Upper lobe of left lung (tissue), 6 donors: ENCODE measurements at regions not wholly inside any gene's neighbourhood (a gene's known extent, or its start where the extent isn't known, plus 50 kb on each side); places are given as distances from the start of the nearest gene placed in this dataset.
A peak's percentile ranks its signal among the peaks of the same experiment; 100 is the strongest.

Experiments used
- ATAC-seq, 2 donors: fragments of 200-7000 bp; cut with Tn5 transposase; one replicate each; pipeline ENCODE4 v1.9.1; 2022; ENCODE audit warnings: mild to moderate bottlenecking in 2 of 2, moderate library complexity in 2 of 2; ENCODE audit not compliant: low FRiP score in 2 of 2
- DNase-seq, 2 donors: peaks; one replicate each; pipeline ENCODE4 v3.0.0-alpha.2; 2019 to 2020
- H3K27ac ChIP-seq, 4 donors: fragments of 200-600 bp; sonication (generic); one replicate each; pipeline ENCODE4 v1.5.1; 2016 to 2019
- H3K27me3 ChIP-seq, 4 donors: fragments of 200-600 bp; sonication (generic); one replicate each; pipeline ENCODE4 v1.5.1; 2017 to 2019
- H3K36me3 ChIP-seq, 4 donors: fragments of 200-600 bp; sonication (generic); one replicate each; pipeline ENCODE4 v1.5.1; 2016 to 2019
- H3K4me1 ChIP-seq, 4 donors: fragments of 200-600 bp; sonication (generic); one replicate each; pipeline ENCODE4 v1.5.1; 2018 to 2019
- H3K4me3 ChIP-seq, 4 donors: fragments of 200-600 bp; sonication (generic); one replicate each; pipeline ENCODE4 v1.5.1; 2017 to 2019; ENCODE audit warnings: mild to moderate bottlenecking in 2 of 4, moderate library complexity in 1 of 4
- H3K9me3 ChIP-seq, 4 donors: fragments of 200-600 bp; sonication (generic); one replicate each; pipeline ENCODE4 v1.5.1; 2018 to 2019
- EP300 ChIP-seq, 4 donors: sonication (generic); formaldehyde crosslinking; IDR thresholded peaks; one replicate each; pipeline ENCODE4 v1.5.1; 2017; ENCODE audit warnings: antibody characterized with exemption in 4 of 4, control low read depth in 2 of 4
- POLR2A ChIP-seq, 4 donors: fragments of 450-650 bp; IDR thresholded peaks; one replicate each; pipeline ENCODE4 v1.5.1; 2016 to 2017; ENCODE audit warnings: antibody characterized with exemption in 4 of 4, mild to moderate bottlenecking in 2 of 4
- POLR2AphosphoS5 ChIP-seq, 2 donors: sonication (generic); formaldehyde crosslinking; IDR thresholded peaks; one replicate each; pipeline ENCODE4 v1.5.1; 2017; ENCODE audit warnings: antibody characterized with exemption in 2 of 2
- WGBS, 2 donors: methylation state at CpG; one replicate each; pipeline ENCODE4 v1.1.5; 2017 to 2018; 5-methylcytosine and 5-hydroxymethylcytosine counted together
- TF ChIP-seq, protein P1 (sequence below), 6 experiments: fragments of 450-650 bp in 4 of 6; fragments of 200-600 bp in 2 of 6; sonication (generic) in 2 of 6; IDR thresholded peaks; one replicate each; pipeline ENCODE4 v1.5.1; 2016 to 2019; ENCODE audit warnings: antibody characterized with exemption in 6 of 6
- donor health status: DM: no; HTN: no; CAD: no; lungs with moderate emphysema.
- donor health status: DM: no; HTN: yes; CAD: no; lungs with severe emphysema.

- TF ChIP-seq, protein P1, sequence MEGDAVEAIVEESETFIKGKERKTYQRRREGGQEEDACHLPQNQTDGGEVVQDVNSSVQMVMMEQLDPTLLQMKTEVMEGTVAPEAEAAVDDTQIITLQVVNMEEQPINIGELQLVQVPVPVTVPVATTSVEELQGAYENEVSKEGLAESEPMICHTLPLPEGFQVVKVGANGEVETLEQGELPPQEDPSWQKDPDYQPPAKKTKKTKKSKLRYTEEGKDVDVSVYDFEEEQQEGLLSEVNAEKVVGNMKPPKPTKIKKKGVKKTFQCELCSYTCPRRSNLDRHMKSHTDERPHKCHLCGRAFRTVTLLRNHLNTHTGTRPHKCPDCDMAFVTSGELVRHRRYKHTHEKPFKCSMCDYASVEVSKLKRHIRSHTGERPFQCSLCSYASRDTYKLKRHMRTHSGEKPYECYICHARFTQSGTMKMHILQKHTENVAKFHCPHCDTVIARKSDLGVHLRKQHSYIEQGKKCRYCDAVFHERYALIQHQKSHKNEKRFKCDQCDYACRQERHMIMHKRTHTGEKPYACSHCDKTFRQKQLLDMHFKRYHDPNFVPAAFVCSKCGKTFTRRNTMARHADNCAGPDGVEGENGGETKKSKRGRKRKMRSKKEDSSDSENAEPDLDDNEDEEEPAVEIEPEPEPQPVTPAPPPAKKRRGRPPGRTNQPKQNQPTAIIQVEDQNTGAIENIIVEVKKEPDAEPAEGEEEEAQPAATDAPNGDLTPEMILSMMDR (IDR thresholded peaks at IDR 0.05) = no peak
- TF ChIP-seq POLR2AphosphoS5 (IDR thresholded peaks at IDR 0.05) (no peak), EP300 (IDR thresholded peaks at IDR 0.05) (no peak), POLR2A (IDR thresholded peaks at IDR 0.05) (no peak)
- no peak for ATAC-seq
- no peaks in the 10 kb centered on the region for H3K4me1 ChIP-seq
- H3K27ac ChIP-seq = no peak overlapping the region
- DNase-seq = no peak
- no peak overlapping the region for H3K4me3 ChIP-seq
- WGBS, 2 donors = 80 to 81% methylated on average over 2 of the region's 2 CpGs
- H3K36me3 ChIP-seq = no peaks in the 10 kb centered on the region
- no peaks in the 10 kb centered on the region for H3K9me3 ChIP-seq
- no peaks in the 10 kb centered on the region for H3K27me3 ChIP-seq
These were observed 142.2 kb upstream of the HABP2 start for GRCh38 chr10:113410618-113411017.

- Histone ChIP-seq H3K4me3 (no peak overlapping the region), H3K36me3 (no peaks in the 10 kb centered on the region), H3K4me1 (no peaks in the 10 kb centered on the region), H3K27ac (no peak overlapping the region), H3K9me3 (no peaks in the 10 kb centered on the region), H3K27me3 (no peaks in the 10 kb centered on the region)
- DNase-seq (no peak), ATAC-seq (no peak)
- TF ChIP-seq POLR2A (IDR thresholded peaks at IDR 0.05) (no peak), EP300 (IDR thresholded peaks at IDR 0.05) (no peak), POLR2AphosphoS5 (IDR thresholded peaks at IDR 0.05) (no peak)
- TF ChIP-seq, protein P1 (IDR thresholded peaks at IDR 0.05) = no peak
- WGBS, 2 donors = 33 to 47% methylated on average over 5 of the region's 5 CpGs
These were observed 141.4 kb upstream of the HABP2 start for GRCh38 chr10:113411456-113411855.

DNA sequence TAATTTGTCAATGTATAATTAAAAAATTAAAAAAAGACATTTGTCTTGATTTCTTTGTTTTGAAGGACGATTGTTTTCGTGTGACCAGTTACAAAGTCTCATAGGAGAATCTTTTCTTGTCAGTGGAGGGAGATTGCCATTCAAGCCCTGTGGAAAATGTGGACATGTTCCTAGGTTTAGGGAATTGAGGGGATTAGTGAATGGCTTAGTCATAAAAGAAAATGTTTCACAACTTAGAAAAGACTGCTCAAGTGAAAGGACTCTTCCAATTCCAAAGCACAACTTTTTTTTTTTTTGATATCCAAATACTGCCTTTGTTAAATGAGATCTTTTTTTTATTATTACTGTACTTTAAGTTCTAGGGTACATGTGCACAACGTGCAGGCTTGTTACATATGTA, 140.7 kb upstream of the HABP2 start:
- no peaks in the 10 kb centered on the region for H3K27me3 ChIP-seq
- DNase-seq (no peak), ATAC-seq (no peak)
- WGBS, 2 donors = 80 to 86% methylated on average over 3 of the region's 3 CpGs
- H3K4me1 ChIP-seq = no peaks in the 10 kb centered on the region
- H3K9me3 ChIP-seq = no peaks in the 10 kb centered on the region
- no peaks in the 10 kb centered on the region for H3K36me3 ChIP-seq
- no peak overlapping the region for H3K27ac ChIP-seq
- TF ChIP-seq POLR2AphosphoS5 (IDR thresholded peaks at IDR 0.05) (no peak), POLR2A (IDR thresholded peaks at IDR 0.05) (no peak), EP300 (IDR thresholded peaks at IDR 0.05) (no peak)
- TF ChIP-seq, protein P1 (IDR thresholded peaks at IDR 0.05) = no peak
- H3K4me3 ChIP-seq = no peak overlapping the region

- Histone ChIP-seq H3K36me3 (no peaks in the 10 kb centered on the region), H3K4me1 (no peaks in the 10 kb centered on the region), H3K27me3 (no peaks in the 10 kb centered on the region), H3K9me3 (peaks cover 0 to 3% (median 0%) of the 10 kb centered on the region in 4 donors), H3K27ac (no peak overlapping the region), H3K4me3 (no peak overlapping the region)
- ATAC-seq (peak in 1 of 2 donors; percentile 62), DNase-seq (no peak)
- TF ChIP-seq POLR2A (IDR thresholded peaks at IDR 0.05) = no peak
- no peak for TF ChIP-seq POLR2AphosphoS5 (IDR thresholded peaks at IDR 0.05)
- TF ChIP-seq, protein P1 (IDR thresholded peaks at IDR 0.05) = no peak
- no peak for TF ChIP-seq EP300 (IDR thresholded peaks at IDR 0.05)
These were observed 138.3 kb upstream of the HABP2 start for GRCh38 chr10:113414543-113414942.

DNA sequence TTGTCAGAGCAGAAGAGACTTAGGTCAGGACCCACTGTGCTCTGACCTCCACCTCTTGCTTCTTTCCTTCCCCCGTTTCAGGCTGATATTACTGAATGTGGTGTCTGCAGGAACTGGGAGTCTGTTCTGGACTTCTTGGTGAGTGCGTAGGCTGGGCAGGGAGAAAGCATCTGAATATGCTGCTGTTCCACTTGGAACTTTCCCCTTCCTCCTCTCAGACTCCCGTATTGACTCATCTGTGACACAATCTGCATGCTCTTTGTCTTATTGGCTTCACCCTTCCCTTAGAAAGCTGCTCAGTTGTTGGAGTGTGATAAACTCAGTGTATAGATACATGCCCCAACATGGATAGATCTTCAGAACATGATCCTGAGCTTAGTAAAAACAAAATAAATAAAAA, 137.6 kb upstream of the HABP2 start:
- no peaks in the 10 kb centered on the region for H3K4me1 ChIP-seq
- H3K27me3 ChIP-seq = no peaks in the 10 kb centered on the region
- ATAC-seq = peak in 1 of 2 donors; percentile 80
- peaks cover 0 to 10% (median 3%) of the 10 kb centered on the region in 4 donors for H3K9me3 ChIP-seq
- no peak for DNase-seq
- no peaks in the 10 kb centered on the region for H3K36me3 ChIP-seq
- no peak overlapping the region for H3K4me3 ChIP-seq
- 59 to 82% methylated on average over 3 of the region's 3 CpGs for WGBS, 2 donors
- H3K27ac ChIP-seq = no peak overlapping the region
- no peak for TF ChIP-seq POLR2AphosphoS5 (IDR thresholded peaks at IDR 0.05)
- TF ChIP-seq, protein P1 (IDR thresholded peaks at IDR 0.05) = no peak
